NT2/D1 (cell line): ENCODE measurements at regions not wholly inside any gene's neighbourhood (a gene's known extent, or its start where the extent isn't known, plus 50 kb on each side); places are given as distances from the start of the nearest gene placed in this dataset.
"Not testable (repeated sequence)": the region's sequence is repeated elsewhere in the genome, so short reads cannot be mapped to it uniquely, and the experiment has no call there.

Experiments
- SUZ12 ChIP-seq: IDR thresholded peaks from 2 replicates; pipeline ENCODE4 v1.6.1; 2011; ENCODE audit not compliant: insufficient read length, insufficient read depth; ENCODE audit errors: extremely low read depth
- YY1 ChIP-seq: IDR thresholded peaks from 2 replicates; pipeline ENCODE4 v1.6.1; 2011; ENCODE audit not compliant: insufficient read length, insufficient read depth
- ZNF274 ChIP-seq: IDR thresholded peaks from 2 replicates; pipeline ENCODE4 v1.6.1; 2011; ENCODE audit warnings: mild to moderate bottlenecking, low read depth, low read length

DNA sequence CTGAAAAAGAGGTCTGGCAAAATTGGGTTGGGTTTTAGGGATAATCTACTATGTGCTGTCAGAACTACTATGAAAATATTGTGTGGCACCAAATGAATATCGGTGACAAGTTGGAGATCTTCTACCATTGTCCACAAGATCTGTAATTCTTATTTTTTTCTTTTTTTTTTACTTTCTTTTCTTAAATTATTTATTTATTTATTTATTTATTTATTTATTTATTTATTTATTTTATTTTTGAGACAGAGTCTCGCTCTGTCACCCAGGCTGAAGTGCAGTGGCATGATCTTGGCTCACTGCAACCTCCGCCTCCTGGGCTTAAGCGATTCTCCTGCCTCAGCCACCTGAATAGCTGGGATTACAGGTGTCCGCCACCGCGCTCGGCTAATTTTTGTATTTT lies 259.4 kb downstream of the HS3ST3B1 start:
- TF ChIP-seq YY1, SUZ12, ZNF274: not testable (repeated sequence)
